HG03558 (cell line): ENCODE measurements at regions not wholly inside any gene's neighbourhood (a gene's known extent, or its start where the extent isn't known, plus 50 kb on each side); places are given as distances from the start of the nearest gene placed in this dataset.
"Not testable (repeated sequence)": the region's sequence is repeated elsewhere in the genome, so short reads cannot be mapped to it uniquely, and the experiment has no call there.

ENCODE experiments used
- ATAC-seq: cut with Tn5 transposase; IDR thresholded peaks from one replicate; pipeline ENCODE4 v1.9.1; 2021; ENCODE audit warnings: moderate number of reproducible peaks; ENCODE audit not compliant: unreplicated experiment; ENCODE audit errors: extremely low read depth

- ATAC-seq = no peak
These were observed 166.6 kb downstream of the DIRAS2 start for GRCh38 chr9:90476058-90476457.

GRCh38 chr9:90477535-90477934 is 165.1 kb downstream of the DIRAS2 start:
- ATAC-seq = no peak

- no peak for ATAC-seq
These were observed 163.8 kb downstream of the DIRAS2 start for GRCh38 chr9:90478821-90479220.

GRCh38 chr9:90485028-90485427 is 157.6 kb downstream of the DIRAS2 start:
- no peak for ATAC-seq

GRCh38 chr9:90489066-90489465 is 153.6 kb downstream of the DIRAS2 start:
- ATAC-seq = no peak

- no peak for ATAC-seq
These were observed 142.9 kb downstream of the DIRAS2 start for GRCh38 chr9:90499761-90500160.

GRCh38 chr9:90502134-90502533 is 140.5 kb downstream of the DIRAS2 start:
- ATAC-seq = no peak

GRCh38 chr9:90504486-90504885 is 138.1 kb downstream of the DIRAS2 start:
- ATAC-seq = no peak

GRCh38 chr9:90505695-90506094 is 136.9 kb downstream of the DIRAS2 start:
- no peak for ATAC-seq

GRCh38 chr9:90506402-90506801 is 136.2 kb downstream of the DIRAS2 start:
- not testable (repeated sequence) for ATAC-seq

GRCh38 chr9:90507621-90508020 is 135.0 kb downstream of the DIRAS2 start:
- ATAC-seq = no peak

- no peak for ATAC-seq
These were observed 133.7 kb downstream of the DIRAS2 start for GRCh38 chr9:90508940-90509339.

GRCh38 chr9:90511711-90512110 is 130.9 kb downstream of the DIRAS2 start:
- ATAC-seq = no peak

GRCh38 chr9:90514877-90515276 is 127.7 kb downstream of the DIRAS2 start:
- ATAC-seq = no peak

- ATAC-seq = no peak
These were observed 127.1 kb downstream of the DIRAS2 start for GRCh38 chr9:90515510-90515909.

GRCh38 chr9:90517103-90517502 is 125.5 kb downstream of the DIRAS2 start:
- ATAC-seq = no peak

- no peak for ATAC-seq
These were observed 120.6 kb downstream of the DIRAS2 start for GRCh38 chr9:90521811-90522570.

GRCh38 chr9:90523958-90524357 is 118.7 kb downstream of the DIRAS2 start:
- no peak for ATAC-seq

GRCh38 chr9:90526386-90526785 is 116.2 kb downstream of the DIRAS2 start:
- no peak for ATAC-seq

GRCh38 chr9:90536094-90536493 is 106.5 kb downstream of the DIRAS2 start:
- not testable (repeated sequence) for ATAC-seq

- ATAC-seq = no peak
These were observed 104.1 kb downstream of the DIRAS2 start for GRCh38 chr9:90538566-90538965.

- no peak for ATAC-seq
These were observed 103.3 kb downstream of the DIRAS2 start for GRCh38 chr9:90539286-90539685.
